ENCODE measurements at regions not wholly inside any gene's neighbourhood (a gene's known extent, or its start where the extent isn't known, plus 50 kb on each side); places are given as distances from the start of the nearest gene placed in this dataset.

DNA sequence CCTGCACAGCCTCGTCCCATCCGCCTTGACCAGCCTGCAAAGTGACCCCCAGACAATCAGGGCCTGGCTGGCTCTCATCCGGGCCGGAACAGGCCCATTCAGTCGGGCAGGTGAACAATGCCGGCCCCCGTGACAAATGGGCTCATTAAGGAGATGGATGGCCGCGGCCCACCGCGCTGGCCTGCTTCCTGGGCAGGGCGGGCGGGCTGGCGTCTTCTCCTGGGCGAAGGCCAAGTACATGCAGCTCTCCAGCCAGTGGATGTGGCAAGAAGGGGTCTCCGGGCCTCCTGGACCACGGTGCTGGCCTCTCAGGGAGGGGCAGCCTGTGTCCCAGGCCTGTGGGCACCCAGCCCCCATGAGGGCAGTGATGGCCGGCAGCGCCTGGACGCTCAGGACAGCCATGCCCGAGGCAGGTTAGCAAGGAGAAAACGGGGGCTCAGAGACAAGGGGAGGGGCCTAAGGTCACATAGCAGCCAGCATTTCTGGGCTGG is 1022.8 kb downstream of the BRD1 start:
- no peak for DNase-seq

DNA sequence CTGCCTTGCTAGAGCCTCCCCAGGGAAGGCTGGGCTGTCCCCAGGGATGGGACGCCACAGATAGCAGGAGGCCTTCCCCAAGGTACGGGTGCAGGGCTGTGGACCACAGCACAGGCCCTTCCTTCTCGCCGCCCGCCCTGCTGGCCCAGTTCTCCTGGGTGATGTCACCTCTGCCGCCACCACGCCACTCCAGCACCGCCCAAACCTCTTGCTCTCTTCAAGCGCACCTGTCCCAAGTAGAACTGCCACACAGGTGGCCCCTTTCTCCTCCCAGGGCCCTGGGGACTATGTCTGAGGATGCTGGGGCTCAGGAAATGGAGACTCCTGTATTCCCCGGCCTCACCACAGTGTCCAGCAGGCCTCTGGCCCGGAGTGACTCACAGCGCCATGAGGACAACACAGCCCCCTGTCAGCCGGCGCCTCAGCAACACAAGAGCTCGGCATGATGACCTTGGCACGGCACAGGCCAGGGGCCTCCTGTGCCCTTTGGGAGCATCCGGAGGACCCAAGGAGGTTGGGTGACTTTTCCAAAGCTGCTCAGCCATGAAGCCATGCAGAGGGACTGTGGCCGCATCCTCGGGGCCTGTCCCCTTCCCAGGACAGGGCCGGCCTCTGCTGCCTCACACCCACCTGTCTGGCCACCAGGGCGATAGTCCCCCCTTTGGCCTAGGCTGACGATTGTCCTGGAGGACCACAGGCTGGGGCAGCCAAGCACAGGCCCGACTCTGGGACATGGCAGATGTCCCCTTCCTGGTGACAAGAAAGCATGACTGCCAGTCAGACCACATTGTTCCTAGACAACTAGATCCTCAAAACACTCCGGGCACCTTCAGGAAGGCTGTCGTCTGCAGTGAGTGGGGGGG is 1023.5 kb downstream of the BRD1 start:
- DNase-seq: no peak

DNA sequence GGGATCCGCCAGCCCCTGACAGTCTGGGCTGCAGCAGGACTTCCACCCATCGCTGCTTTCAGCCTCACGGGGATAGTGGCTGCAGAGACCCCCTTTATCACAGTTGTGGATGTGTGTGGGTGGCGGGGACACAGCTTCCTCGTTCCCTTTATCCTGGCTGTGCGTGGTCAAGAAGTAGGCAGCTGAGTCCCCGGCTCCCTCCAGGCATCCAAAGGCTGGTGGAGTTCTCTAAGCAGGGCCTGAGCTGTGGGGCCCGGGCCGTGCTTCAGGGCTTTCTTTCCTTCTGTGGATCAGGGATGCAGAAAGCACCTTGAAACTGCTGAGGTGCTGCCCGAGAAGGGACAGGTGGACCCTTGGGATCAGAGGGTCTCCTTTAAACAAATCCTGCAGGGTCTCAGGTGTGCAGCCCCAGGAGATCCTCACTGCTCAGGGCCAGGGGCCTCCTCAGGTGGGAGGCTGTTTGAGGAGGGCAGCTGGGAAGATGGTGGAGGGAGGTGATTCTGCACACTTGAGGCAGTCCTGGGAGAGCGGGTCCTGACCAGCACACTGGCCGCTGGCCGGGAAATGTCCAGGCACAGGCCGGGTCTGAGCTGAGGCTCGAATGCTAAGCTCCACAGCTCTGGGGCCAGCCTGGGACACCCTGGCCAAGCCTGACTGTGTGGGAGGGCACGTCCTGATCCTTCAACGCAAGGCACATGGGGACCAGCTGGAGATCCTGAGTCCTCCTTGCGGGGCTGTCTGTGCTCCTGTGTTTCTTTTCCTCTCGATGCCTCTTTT is 1024.3 kb downstream of the BRD1 start:
- DNase-seq: no peak

DNA sequence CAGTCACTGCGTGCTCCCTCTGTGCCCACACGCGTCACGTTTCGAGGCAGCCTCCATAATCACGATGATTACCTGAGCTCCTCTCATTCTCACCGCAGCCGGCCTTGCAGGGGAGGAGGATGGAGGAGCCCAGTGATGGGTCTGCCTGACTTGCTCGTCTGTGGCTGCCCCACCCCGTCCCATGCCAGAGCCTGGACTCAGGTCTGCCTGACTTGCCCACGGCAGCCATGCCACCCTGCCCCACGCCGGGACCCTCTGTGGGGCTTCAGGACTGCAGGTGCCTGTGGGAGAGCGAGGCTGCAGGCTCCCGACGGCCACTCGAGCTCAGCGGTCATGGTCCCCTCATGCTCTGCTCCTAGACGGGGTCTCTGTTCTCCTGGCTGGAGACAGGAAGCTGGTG is 1025.1 kb downstream of the BRD1 start:
- DNase-seq: no peak

DNA sequence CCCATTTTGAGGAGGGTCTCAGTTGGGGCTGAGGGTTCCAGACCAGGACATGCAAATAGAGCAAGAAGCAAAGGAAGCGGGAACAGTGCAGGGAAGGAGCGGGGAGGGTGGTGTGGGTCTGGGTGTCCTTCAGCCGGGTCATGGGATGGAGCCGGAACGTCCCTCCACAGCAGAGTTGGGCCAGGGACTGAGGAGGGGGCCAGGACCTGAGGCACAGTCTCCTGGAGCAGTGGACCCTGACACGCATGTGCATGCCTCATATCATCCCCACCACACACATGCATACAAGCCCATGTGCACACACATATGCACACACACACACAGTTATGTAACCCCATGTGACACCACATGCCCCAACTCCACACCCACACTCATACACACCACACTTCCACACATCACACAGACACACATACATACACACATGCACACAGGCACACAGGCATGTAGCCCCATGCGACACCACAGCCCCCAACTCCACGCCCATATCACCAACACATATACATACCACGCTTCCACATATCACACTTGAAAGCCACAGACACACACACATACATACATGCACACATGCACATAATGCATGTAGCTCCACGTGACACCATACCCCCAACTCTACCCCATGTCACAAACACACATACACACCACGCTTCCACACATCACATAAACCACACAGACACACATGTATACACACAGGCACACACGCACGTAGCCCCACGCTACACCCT is 1026.6 kb downstream of the BRD1 start:
- no peak for DNase-seq

DNA sequence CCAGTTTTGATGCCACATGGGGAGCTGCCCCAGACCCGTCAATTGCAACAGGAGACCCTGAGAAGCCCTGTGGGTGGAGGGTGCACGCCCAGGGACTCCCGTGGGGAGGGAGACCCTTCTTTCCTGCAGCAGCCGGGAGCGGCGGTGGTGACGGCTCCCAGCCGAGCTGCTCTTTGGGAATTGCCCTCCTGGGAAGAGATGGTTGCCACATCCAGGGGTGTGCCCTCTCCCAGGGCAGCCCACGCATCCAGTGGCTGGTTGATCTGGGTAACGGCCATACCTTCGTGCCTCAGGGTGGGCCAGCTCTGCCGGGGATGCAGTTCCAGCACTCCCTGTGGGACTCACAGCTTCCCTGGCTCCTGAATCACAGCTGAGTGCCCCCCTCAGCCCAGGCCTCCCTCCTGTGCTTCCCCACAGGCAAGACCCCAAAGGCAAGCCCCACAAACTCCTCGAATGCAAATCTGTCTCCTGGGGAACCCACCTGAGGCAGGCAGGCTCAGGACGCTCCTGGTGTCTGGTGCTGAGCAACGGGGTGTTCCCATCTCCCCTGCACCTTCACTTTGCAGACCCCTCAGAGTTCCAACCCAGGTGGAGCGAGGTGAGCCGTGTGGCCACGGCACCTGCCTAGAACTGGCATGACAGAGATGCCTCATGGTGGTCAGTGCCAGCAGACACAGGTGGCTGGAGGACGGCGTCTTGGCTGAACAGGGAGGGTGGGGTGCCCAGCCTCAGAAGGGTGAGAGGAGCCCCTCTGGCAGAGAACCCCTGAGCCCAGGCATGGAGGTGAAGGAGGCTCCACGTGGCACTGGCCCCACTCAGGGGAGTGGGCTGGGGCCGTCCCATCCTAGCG is 1027.4 kb downstream of the BRD1 start:
- DNase-seq: no peak

DNA sequence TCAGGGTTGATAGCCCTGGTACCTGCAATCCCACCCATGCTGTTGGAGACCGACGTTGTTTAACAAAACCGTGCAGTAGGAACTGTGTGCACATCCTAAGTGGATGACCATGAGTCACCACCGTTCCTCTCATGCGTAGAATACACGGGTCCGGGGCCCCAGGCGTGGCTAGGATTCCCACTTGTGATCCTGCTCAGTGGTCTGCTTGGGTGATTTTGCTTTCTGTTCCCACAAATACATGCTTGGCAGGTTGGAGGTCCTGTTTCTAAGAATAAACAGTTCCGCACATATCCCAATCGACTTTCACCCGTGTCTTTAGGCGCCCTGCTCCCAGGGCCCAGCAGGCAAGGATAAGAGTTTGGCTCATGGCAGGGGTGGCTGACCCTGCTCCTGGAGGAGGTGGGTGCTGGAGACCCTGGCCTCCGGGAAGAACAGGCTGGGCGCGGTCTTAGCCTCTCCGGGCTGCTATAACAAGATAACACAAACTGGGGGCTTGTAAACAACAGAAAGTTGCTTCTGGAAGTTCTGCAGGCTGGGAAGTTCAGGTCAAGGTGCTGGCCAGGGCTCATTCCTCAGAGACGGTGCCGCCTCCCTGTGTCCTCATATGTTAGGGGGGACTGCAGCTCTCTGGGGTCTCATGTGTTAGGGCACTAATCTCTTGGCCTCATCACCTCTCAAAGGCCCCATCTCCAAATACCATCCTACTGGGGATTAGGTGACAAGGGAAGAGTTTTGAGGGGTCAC is 1028.3 kb downstream of the BRD1 start:
- no peak for DNase-seq

DNA sequence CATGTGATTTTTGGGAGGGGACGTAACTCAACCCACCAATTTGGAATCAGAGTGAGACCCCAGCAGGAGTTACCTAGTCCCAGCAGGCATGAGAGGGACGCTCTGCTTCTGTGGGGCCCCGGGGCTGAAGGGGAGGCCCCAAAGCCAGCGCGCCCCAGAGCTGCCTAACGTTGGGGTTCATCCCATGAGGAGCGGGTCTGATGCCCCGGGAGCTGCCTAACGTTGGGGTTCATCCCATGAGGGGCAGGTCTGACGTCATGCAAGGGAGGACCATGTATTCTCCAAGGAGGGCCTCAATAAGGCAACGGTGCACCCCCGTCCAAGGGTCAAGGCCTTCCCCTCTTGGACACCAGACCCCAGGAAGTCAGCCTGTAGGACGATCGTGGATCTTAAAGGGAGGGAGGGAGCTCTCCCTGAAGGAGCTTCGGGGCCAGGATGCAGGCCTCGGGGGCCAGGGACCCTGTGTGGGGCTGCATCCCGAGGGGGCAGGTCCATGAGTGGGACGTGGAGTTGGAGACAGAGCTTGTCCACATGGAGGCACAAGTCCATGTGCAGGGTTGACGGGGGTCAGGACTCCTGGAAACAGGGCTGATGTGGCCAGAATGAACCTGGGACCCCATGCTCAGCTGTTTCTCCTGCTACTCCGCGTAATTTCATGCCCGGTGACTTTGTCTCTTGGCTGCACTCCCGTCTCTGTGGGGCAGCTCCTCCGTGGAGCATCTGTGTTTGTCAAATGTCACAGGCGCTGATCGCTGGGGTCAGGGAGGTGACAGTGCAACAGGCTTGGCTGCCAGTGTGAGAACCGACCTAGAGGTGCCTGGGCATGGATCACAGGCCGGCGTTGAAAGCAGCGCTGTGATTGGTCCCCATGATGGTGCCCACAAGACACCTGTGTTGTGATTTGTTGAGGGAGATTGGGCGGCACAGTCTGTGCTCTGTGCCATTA is 1029.1 kb downstream of the BRD1 start:
- DNase-seq: no peak

DNA sequence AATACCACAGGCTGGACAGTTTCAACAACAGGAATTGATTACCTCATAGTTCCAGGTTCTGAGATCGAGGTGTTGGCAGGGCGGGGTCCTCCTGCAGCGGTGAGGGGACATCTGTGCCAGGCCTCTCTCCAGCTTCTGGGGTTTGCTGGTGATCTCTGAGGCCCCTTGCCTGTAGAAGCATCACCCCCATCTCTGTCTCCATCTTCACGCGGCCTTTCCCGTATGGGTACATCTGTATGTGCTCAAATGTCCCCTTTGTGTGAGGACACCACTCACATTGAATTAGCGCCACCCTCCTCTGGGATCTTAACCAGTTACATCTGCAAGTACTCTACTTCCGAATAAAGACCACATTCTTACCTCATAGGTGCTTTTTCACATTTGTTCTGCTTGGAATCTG is 1029.9 kb downstream of the BRD1 start:
- DNase-seq: no peak

DNA sequence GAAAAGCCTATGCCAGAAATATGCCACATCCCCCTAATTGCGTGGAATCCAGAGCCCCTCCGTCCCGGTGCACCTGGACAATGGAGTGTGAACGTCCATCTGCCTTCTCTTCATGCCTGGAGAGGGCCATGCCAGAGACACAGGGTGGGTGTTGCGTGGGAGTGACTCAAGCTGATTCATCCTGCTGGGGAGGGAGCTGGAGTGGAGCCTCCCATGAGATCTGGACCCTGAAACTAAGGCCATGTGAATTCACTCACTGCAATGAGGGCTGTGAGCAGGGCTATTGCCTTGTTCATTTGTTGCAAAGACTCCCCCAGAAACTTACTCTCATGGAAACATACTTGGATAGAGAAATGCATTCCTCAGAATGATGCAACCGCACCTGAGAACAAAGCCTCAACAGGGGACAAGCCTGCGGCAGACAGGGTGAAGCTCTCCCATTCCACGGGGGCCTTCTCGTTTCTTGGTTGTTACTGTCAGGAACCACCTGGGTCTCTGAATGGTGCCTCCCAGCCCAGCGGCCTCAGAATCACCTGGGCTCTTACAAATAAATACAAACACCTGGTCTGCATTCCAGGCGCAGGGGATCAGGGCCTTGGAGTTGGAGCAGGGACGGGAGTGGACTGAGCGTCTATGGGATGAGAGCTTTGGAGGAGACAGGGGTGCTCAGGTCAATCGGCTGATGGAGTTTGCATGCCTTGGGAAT is 1031.2 kb downstream of the BRD1 start:
- DNase-seq: no peak

DNA sequence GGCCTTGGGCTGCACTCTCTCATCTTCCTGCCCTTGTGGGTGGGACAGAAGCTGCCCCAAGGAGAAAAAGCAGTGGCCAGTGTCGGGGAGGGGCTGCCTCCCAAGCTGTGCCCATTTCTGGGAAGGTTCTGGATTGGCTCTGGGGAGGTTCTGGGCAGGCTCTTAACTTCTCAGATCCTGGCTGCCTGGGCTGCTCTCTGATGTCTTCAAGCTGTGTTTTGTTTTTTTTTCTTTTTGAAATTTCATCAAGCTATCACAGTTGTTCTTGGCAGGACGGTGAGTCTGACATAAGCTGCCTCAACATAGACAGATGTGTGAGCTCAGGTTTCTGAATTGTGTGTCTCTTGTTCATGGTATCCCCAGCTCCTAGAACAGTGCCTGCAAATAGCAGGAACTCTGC is 1032.0 kb downstream of the BRD1 start:
- no peak for DNase-seq

DNA sequence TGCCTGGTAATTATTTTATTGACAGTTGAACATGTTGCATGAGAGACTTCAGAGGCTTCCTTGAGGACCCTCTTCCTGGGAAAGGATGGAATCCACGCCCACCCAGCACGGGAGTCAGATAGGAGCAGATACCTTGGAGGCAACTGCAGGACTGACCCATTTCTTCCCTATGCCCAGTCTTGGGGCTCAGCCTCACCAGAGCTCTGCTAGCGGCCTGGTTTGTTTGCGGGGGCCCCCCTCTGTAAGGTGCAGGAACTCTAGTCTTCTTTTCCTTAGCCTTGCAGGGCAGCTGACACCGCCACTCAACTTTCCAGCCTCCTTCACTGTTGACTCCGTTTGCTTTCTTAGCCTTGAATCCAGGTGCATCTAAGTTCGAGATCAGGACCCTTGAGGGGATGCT is 1032.8 kb downstream of the BRD1 start:
- DNase-seq: no peak

DNA sequence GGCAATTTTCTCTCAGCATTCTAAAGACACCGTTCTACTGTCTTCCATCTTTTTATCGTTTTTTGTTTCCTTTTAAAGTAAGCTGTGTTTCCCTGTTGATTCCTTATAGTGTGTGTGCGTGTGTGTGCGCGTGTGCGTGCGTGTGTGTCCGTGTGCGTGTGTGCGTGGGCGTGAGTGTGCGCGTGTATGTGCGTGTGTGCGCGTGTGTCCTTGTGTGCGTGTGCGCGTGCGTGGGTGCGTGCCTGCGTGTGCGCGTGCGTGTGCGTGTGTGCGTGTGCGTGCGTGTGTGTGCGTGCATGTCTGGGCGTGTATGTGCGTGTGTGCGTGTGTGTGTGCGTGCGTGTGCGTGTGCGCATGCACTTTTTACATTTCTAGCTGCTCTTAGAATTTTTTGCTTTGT is 1033.7 kb downstream of the BRD1 start:
- no peak for DNase-seq

DNA sequence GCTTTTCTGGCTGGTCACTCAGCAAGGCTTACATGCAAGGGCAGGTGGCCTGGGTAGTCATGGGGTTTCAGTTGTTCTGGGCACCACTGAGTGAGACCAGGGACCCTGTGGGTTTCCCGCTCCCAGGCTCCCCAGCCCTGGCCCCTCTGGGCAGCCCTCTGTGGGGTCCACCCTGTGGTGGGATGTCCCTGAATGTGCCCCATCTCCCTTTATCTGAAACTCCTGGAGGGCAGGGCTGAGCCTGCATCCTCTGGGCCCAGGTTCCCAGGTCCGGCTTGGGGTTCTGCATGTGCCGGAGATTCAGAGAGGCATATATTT is 1041.0 kb downstream of the BRD1 start:
- DNase-seq: no peak

DNA sequence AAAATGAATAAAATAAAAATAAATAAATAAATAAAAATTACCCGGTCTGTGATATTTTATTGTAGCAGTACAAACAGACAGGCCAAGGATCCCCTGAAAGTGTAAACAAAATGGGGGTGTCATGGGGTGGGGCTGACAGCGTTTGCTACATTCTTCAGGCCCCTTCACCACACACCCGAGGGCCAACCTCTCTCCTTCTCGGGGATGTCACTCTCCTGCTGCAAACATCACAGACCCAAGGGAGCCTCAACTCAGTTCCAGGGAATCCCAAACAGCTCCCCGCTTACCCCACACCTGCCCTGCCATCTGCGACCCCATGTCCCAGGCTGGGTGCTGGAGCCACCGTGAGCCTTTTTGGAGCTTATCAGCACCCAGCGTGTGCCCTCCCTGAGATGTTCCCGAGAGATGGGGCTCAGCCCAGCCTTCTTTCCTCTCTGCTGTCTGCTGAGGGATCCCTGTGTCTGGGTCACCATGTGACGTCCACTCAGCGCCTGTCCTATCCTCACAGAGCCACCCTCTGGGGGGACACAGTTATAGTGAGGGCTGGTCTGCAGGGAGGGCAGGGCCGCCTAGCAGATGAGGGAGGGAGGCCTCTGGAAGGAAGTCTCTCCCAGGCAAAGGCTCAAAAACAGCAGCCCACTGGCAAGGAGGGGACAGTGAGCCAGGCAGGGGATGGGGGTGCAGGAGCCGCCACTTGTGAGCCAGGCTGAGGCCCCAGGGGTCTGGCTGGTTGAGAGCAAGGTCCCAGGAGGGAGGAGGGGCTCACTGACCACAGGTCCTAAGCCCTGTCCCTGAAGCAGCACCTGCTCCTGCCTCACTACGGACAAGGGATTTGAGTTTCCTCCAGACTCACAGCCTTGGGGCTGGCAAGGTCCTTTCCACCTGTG is 1041.6 kb downstream of the BRD1 start:
- no peak for DNase-seq

DNA sequence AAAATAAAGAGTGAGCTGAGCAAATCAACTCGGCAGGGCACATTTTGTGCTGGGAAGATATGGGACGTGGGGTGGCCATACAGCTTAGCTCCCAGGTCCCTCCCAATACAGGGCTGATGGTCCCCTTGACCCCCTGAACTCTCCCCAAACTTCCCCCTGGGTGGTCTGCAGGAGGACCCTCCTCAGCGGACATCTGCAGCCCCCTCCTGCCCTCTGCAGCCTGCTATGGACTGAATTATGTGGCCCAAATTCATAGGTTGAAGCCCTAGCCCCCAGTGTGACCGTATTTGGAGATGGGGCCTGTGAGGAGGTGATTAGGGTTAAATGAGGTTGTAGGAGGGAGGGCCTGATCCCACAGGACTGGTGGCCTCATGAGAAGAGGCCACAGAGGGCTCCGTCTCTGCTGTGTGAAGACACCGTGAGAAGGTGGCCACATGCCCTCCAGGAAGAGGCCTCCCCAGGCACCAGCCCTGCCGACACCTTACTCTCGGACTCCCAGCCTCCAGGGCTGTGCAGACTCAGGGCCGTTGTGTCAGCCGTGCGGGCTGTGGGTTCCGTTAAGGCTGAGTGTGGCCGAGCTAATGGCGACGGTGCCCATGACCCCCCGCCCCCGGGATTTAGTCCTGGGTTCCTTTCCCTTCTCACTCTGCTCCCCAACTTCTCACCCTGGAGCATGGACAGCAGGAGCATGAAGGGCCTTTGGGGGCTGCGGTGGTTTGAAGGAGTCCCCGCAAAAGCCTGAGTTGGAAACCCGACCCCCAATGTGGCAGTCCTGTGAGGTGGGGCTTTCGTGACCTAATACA is 1042.8 kb downstream of the BRD1 start:
- DNase-seq: no peak

DNA sequence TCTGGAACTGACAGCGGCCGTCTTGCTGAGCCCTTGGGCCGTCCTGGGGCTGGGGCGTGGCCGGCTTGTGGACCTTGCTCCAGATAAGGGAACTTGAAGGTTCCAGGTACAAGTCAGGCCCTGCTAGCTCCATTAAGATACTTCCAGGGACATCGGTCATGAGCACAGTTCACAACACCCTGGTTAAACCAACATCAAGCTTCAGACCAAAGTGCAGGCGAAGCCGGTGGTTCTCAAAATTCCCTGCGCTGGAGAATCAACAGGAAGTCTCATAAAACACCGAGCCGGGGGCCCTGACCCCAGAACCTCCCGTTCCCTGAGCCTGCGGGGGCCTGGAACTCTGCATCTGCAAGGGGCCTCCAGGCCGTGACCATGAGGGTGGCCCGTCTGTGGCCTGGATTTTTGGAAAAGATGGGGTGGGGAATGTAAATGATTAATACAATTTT is 1043.8 kb downstream of the BRD1 start:
- DNase-seq: no peak

Measured in inflammatory macrophage treated with lipopolysaccharide for 1 hour (primary cell).